ENCODE measurements at regions not wholly inside any gene's neighbourhood (a gene's known extent, or its start where the extent isn't known, plus 50 kb on each side); places are given as distances from the start of the nearest gene placed in this dataset.

DNA sequence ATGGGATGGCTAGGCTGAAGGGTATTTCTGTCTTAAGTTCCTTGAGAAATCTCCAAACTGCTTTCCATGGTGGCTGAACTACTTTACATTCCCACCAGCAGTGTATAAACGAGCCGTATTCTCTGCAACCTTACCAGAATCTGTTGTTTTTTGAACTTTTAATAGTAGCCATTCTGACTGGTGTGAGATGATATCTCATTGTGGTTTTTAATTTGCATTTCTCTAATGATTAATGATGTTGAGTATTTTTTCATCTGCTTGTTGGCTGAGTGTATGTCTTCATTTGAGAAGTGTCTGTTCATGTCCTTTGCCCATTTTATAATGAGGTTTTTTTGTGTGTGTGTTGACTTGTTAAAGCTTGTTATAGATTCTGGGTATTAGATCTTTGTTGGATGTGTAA lies 226.8 kb upstream of the IGFBP3 start:
- POLR2A ChIA-PET, result no interaction called here
- no peak overlapping the region for H2AFZ ChIP-seq (ENCODE audit: control insufficient read depth, low read depth, low read length)
- no peak for ATAC-seq
- in situ Hi-C loops (cut with MboI), result no loop called here
- H3K79me2 ChIP-seq (ENCODE audit: control insufficient read depth, insufficient read depth, low read length), result no peaks in the 10 kb centered on the region
- no peak overlapping the region for H3K4me3 ChIP-seq
- H3K9me3 ChIP-seq (replicated peaks; ENCODE audit: control insufficient read depth, insufficient read depth, low read length), result peaks cover 2% of the 10 kb centered on the region; the same call in 2 of the 3 replicates
- SMC1A ChIA-PET (ENCODE audit: uncharacterized antibody, unreplicated experiment), result interaction anchor here (2.0 kb wide), 1 partner anchor 9 kb away, joined by 10 read pairs; no protein-coding TSS in a partner anchor
- H3K4me1 ChIP-seq (ENCODE audit: control insufficient read depth, insufficient read depth, low read length), result no peaks in the 10 kb centered on the region; the same call in 1 of the 2 replicates
- H3K9ac ChIP-seq (ENCODE audit: control insufficient read depth, insufficient read depth, low read length), result no peak overlapping the region
- H4K20me1 ChIP-seq (ENCODE audit: control insufficient read depth, insufficient read depth), result no peaks in the 10 kb centered on the region
- H3K4me2 ChIP-seq (ENCODE audit: control insufficient read depth, insufficient read depth), result no peak overlapping the region
- H3K27ac ChIP-seq (ENCODE audit: control insufficient read depth, insufficient read depth), result no peak overlapping the region
- no peaks in the 10 kb centered on the region for H3K27me3 ChIP-seq (replicated peaks in 1 of 2; ENCODE audit: control insufficient read depth in 2 of 2, insufficient read depth in 2 of 2, low read length in 1 of 2)
- RAD21 ChIA-PET (ENCODE audit: unreplicated experiment), result interaction anchor here (0.7 kb wide), 1 partner anchor 144 kb away, joined by 3 read pairs; no protein-coding TSS in a partner anchor
- 0% methylated on average over 2 of the region's 2 CpGs for WGBS (ENCODE audit: insufficient coverage, insufficient replicate concordance, low lambda C conversion rate, missing lambda C conversion rate)
- BruUV-seq (replicated peaks), result no TSS peak
- no peak for FAIRE-seq
- CTCF ChIA-PET, result interaction anchor here (1.3 kb wide), 1 partner anchor 225 kb away, joined by 3 read pairs; no protein-coding TSS in a partner anchor
- intact Hi-C loops (cut with micrococcal nuclease; ENCODE audit: unreplicated experiment), result no loop called here
- TF ChIP-seq NFXL1 (IDR thresholded peaks at IDR 0.05; ENCODE audit: borderline replicate concordance), result no peak
- no peak for TF ChIP-seq SREBF1 (IDR thresholded peaks at IDR 0.05; ENCODE audit: low read length)
- no peak for TF ChIP-seq ESRRA (IDR thresholded peaks at IDR 0.05; ENCODE audit: low read length)
- TF ChIP-seq JUNB (IDR thresholded peaks at IDR 0.05), result no peak
- TF ChIP-seq, protein P1, sequence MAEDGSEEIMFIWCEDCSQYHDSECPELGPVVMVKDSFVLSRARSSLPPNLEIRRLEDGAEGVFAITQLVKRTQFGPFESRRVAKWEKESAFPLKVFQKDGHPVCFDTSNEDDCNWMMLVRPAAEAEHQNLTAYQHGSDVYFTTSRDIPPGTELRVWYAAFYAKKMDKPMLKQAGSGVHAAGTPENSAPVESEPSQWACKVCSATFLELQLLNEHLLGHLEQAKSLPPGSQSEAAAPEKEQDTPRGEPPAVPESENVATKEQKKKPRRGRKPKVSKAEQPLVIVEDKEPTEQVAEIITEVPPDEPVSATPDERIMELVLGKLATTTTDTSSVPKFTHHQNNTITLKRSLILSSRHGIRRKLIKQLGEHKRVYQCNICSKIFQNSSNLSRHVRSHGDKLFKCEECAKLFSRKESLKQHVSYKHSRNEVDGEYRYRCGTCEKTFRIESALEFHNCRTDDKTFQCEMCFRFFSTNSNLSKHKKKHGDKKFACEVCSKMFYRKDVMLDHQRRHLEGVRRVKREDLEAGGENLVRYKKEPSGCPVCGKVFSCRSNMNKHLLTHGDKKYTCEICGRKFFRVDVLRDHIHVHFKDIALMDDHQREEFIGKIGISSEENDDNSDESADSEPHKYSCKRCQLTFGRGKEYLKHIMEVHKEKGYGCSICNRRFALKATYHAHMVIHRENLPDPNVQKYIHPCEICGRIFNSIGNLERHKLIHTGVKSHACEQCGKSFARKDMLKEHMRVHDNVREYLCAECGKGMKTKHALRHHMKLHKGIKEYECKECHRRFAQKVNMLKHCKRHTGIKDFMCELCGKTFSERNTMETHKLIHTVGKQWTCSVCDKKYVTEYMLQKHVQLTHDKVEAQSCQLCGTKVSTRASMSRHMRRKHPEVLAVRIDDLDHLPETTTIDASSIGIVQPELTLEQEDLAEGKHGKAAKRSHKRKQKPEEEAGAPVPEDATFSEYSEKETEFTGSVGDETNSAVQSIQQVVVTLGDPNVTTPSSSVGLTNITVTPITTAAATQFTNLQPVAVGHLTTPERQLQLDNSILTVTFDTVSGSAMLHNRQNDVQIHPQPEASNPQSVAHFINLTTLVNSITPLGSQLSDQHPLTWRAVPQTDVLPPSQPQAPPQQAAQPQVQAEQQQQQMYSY (CRISPR knock-in tag; IDR thresholded peaks at IDR 0.05), result no peak
- no peak for TF ChIP-seq SREBF2 (IDR thresholded peaks at IDR 0.05; ENCODE audit: low read length)
- no peak for TF ChIP-seq WRNIP1 (IDR thresholded peaks at IDR 0.05; ENCODE audit: borderline replicate concordance, low read depth, low read length)
- no peak for TF ChIP-seq HDAC2 (IDR thresholded peaks at IDR 0.05)
- TF ChIP-seq POLR2AphosphoS5 (IDR thresholded peaks at IDR 0.05; ENCODE audit: low read length), result no peak
- TF ChIP-seq MEF2B (IDR thresholded peaks at IDR 0.05; ENCODE audit: partially characterized antibody, poor library complexity, severe bottlenecking), result no peak
- TF ChIP-seq, protein P2, sequence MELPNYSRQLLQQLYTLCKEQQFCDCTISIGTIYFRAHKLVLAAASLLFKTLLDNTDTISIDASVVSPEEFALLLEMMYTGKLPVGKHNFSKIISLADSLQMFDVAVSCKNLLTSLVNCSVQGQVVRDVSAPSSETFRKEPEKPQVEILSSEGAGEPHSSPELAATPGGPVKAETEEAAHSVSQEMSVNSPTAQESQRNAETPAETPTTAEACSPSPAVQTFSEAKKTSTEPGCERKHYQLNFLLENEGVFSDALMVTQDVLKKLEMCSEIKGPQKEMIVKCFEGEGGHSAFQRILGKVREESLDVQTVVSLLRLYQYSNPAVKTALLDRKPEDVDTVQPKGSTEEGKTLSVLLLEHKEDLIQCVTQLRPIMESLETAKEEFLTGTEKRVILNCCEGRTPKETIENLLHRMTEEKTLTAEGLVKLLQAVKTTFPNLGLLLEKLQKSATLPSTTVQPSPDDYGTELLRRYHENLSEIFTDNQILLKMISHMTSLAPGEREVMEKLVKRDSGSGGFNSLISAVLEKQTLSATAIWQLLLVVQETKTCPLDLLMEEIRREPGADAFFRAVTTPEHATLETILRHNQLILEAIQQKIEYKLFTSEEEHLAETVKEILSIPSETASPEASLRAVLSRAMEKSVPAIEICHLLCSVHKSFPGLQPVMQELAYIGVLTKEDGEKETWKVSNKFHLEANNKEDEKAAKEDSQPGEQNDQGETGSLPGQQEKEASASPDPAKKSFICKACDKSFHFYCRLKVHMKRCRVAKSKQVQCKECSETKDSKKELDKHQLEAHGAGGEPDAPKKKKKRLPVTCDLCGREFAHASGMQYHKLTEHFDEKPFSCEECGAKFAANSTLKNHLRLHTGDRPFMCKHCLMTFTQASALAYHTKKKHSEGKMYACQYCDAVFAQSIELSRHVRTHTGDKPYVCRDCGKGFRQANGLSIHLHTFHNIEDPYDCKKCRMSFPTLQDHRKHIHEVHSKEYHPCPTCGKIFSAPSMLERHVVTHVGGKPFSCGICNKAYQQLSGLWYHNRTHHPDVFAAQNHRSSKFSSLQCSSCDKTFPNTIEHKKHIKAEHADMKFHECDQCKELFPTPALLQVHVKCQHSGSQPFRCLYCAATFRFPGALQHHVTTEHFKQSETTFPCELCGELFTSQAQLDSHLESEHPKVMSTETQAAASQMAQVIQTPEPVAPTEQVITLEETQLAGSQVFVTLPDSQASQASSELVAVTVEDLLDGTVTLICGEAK (IDR thresholded peaks at IDR 0.05; ENCODE audit: borderline replicate concordance), result no peak
- no peak for TF ChIP-seq RB1 (IDR thresholded peaks at IDR 0.05; ENCODE audit: borderline replicate concordance)
- no peak for TF ChIP-seq MTA2 (IDR thresholded peaks at IDR 0.05; ENCODE audit: low read depth)
- TF ChIP-seq SPI1 (IDR thresholded peaks at IDR 0.05; ENCODE audit: borderline replicate concordance, insufficient read depth, low read depth, low read length), result no peak
- TF ChIP-seq CREM (IDR thresholded peaks at IDR 0.05; ENCODE audit: low read depth), result no peak
- no peak for TF ChIP-seq MXI1 (IDR thresholded peaks at IDR 0.05; ENCODE audit: low read depth, low read length)
- no peak for TF ChIP-seq NBN (IDR thresholded peaks at IDR 0.05)
- no peak for DNase-seq (ENCODE audit: low read depth, low spot score)
- H3K36me3 ChIP-seq (ENCODE audit: control insufficient read depth in 2 of 2, insufficient read depth in 2 of 2, low read length in 1 of 2), result no peaks in the 10 kb centered on the region
